Occipital lobe (tissue), 1 donor: ENCODE measurements at regions not wholly inside any gene's neighbourhood (a gene's known extent, or its start where the extent isn't known, plus 50 kb on each side); places are given as distances from the start of the nearest gene placed in this dataset.

Experiments used
- DNase-seq: peaks from one replicate; lab custom pipeline; 2025; lab: John Stamatoyannopoulos, UW

DNA sequence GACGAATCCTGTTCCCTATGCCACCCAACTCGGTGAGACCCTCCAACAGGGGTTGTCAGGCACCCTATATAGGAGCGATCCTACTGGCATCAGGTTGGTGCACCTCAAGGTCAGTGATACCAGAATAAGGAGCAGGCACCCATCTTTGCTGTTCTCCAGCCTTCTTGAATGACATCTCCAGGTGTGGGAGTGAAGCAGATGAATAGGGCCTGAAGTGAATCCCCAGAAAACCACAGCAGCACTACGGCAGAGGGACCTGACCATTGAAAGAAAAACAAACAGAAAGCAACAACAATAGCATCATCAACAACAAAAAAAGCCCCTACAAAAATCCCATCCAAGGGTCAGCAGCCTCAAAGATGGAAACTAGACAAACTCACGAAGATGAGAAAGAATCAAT, 445.2 kb upstream of the ATP2B1 start:
- no peak for DNase-seq

DNA sequence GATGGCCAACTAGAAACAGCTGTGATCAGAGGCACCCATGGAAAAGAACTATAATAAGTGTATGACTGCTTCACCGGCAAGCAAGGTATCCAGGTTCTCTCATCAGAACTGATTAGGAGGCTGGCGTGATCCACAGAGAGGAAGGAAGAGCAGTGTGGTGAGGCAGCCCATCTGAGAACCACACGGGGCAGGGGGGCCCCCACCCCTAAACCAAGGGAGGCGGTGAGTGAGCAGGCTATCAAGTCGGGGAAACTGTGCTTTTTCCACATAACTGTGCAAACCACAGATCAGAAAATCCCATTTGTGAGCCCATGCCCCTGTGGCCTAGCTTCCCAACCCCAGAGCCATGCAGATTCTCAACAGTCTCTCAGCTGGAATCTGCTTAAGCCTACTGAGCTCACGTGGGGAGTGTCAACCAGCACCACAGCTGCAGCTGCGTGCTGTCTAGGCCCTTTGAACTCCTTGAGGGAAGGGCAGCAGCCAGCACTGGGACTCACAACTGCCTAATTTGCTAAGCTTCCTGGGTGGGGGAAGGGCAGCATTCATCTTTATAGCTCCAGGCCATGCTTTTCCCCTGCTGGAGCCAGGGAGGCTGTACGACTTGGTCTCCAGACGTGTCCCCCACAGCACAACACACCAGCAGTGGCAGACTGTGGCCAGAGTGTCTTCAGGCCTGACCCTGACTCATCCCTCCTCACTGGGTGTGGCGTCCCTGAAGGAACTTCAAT, 444.4 kb upstream of the ATP2B1 start:
- DNase-seq = no peak

DNA sequence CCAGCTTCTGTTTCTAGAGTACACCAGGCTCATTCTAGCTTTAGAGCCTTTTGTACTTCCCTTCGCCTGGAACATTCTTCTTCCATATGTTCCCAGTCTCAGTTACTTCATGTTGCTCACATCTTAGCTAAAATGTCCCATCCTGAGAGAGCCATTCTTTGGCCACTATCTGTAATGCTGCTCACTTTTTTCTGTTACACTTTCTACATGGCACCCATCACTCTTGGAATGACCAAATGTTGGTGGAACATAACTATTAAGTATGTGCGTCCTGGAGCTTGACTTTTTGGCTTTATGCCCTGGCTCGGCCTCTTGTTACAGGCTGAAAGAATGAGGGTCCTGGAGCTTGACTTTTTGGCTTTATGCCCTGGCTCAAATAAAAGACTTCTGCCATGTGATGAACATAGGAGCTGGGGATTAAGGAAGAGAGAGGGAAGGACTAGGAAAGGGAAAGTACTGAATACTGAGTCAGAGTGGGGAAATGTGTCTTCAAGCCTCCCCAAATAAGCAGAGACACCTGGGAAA, 442.9 kb upstream of the ATP2B1 start:
- DNase-seq = no peak

DNA sequence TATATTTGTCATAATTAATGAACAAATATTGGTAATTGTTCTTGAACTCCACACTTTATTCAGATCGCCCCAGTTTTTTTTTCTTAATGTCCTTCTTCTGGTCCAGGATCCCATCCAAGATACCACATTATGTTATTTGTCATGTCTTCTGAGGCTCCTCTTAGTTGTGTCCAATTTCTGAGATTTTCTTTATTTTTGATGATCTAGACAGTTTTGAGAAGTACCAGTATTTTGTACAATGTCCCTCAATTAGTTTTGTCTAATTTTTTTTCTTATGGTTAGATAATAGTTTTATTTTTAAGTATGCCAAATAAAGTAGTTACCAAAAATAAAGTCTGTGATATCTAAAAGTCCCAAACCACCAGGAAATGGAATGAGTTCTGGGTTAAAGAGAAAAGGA, 440.8 kb upstream of the ATP2B1 start:
- DNase-seq = no peak

DNA sequence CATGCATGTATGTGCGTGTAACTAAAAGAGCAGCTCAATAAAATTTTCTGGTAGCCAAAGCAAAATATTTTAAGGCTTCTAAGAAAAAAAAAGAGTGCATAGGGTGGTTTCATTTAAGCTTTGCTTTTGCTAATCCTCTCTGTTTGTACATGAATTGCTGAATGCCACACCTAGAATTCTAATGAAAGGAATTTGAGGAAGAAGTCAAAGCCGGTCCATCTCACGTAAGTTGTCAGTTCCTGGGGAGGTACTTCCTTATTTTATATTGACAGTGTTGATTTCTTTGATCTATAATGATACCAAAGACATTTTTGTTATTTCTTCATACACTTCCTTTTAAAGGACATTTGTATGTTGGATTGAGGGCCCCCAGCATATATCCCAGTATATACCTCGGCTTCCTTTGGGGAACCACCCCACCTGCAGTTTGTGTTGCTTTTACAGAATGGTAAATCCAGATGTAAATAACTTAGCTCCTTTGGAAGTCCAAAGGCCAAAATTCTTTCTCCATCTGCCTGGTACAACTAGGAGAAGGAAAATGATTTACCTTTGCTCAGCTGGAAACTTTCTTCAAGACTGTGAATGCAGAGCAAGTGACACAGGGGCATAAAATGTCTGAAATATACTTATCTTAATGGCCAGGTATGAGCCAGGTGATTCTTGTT, 420.9 kb upstream of the ATP2B1 start:
- no peak for DNase-seq

DNA sequence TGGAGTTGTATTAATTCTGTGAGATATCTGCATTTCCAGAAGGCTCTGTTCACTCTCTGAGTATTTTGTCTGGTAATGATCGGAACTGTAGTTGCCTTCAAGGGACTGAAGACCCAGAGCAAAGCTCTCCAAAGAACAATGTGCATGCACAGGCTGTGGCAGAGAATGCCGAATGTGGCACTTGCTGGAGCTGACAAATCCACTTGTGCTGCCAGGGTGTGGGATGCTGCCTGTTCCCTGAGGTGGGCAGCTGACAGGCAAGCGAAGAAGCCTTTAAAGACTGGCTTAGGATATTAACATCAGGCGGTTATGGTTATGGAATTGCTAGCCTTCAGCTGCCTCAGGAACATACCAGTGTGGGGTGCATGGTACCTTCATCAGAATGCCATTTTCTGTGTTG, 419.9 kb upstream of the ATP2B1 start:
- no peak for DNase-seq

DNA sequence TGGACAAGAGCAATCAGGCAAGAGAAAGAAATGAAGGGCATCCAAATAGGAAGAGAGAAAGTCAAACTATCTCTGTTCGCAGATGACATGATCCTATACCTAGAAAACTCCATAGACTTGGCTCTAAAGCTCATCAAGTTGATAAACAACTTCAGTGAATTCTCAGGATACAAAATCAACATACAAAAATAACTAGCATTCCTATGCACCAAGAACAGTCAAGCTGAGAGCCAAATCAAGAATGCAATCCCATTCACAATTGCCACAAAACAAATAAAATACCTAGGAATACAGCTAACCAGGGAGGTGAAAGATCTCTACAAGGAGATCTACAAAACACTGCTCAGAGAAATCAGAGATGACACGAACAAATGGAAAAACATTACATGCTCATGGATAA, 417.5 kb upstream of the ATP2B1 start:
- no peak for DNase-seq

DNA sequence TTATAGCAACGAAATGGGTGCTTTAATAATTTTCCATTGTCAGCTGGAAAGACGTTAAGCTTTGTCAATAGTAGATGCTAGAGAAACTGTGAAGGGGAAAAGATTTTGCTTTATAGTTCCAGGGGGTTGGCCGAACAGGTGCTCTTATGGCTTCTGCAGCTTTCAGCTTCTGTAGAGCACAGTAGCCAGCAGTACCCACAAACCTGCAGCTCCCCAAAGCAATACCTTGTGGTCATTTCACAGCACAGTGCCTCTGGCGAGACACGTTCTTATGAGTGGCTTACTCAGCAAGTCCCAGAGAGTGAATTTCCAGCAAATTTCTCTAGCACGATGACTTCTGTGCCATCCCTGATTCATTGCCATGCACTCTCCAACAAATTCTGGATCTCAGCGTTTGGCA, 416.3 kb upstream of the ATP2B1 start:
- no peak for DNase-seq

DNA sequence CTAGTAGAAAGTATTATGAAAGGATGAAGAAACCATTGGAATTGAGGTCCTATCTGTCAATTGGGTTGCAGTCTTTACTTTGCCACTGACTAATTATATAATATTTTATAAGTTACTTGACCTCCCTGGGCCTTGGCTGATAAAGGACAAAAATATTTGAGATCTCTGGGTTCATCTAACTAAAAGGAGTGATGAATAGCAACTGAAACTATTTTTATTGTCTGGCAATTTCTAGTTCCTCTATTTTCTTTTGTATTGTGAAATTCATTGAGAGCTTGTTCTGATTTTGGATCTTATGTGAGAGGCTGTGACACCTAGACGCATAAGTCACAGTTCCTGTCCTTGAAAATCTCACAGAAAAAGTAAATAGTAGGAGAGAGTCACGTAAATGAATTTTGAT, 415.7 kb upstream of the ATP2B1 start:
- no peak for DNase-seq

DNA sequence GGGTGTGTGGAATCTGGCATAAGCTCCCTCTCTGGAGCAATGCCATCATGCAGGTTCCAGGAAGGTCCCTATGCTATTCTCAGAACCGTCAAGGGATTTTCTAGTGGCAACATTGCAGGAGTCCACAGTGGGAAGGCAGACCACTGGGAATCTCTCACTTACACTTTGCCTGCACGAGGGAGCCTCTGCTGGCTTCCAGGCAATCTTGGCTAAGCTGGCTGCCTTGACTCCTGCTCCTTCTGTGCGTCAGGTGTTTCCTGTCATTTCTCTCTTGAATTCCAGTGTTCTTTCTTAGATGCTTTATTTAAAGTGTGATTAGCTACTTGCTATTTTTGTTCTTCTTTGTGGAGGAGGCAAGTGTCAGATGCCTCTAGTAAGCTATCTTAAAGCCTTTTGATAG, 414.0 kb upstream of the ATP2B1 start:
- DNase-seq = no peak

DNA sequence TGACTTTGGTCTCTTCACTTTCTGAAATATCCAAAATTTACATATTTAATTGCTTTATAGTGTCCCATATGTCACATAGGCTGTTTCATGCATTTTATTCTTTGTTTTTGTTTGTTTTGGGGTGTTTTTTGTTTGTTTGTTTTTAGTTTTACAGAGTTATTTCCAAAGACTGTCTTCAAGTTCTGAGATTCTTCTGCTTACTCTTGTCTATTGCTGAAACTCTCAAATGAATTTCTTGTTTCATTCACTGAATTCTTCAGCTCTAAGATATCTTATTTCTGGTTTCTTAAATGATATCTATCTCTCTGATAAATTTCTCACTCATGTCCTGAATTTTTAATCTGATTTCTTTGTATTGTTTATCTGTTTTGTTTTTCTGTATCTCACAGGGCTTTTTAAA, 412.0 kb upstream of the ATP2B1 start:
- no peak for DNase-seq

DNA sequence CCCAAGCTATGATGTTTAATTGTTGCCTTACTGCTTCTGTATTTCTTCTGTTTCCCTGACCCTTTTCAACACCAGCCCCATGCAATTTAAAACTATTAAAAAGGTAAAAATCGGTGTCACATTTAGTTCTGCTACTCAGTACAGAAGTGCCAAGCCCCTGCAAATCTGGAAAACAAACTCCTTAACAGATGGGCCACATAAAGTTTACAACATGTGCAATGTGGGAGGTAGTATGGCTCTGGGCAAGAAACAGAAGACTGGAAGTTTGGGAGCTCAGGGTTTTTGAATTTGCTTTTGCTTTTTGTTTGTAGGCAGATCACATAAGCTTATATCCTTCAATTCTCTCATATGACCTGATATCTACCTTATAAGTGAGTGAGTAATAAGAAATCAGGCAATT, 404.0 kb upstream of the ATP2B1 start:
- DNase-seq = no peak

DNA sequence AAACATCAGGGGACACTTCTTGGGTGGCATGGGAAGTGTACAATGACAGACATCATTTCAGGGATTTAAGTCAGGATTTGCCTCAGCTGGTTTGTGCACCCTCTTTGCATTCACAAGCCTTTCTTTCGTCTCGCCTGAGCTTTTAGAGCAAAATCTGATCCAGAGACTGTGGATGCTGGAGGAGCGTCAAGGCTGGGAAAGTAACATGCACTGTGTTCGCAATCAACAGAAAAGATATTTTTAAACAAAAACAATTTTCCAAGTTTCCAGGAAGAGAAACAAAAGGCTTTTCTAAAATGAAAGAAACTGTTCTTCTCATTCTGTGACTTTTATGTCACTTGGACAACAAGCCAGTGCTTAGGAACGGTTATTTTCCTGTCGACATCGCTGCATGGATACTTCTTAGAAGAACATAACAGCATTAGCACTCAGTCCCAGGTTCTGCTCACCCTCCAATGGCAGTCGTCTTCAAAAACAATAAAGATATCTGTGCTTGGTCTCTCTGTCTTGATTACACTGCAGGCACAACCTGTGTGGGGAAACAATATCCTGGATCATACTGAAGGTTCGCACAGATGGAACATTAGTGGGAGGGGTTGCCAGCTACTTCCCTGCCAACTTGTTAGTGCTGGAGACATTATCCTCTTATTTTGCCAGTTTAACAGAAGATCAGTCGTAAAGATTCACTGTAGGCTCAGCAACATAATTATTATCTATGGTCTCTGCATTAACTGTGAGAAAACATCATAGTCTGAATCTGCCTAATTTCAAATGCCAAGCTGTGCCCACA, 403.3 kb upstream of the ATP2B1 start:
- DNase-seq = no peak

DNA sequence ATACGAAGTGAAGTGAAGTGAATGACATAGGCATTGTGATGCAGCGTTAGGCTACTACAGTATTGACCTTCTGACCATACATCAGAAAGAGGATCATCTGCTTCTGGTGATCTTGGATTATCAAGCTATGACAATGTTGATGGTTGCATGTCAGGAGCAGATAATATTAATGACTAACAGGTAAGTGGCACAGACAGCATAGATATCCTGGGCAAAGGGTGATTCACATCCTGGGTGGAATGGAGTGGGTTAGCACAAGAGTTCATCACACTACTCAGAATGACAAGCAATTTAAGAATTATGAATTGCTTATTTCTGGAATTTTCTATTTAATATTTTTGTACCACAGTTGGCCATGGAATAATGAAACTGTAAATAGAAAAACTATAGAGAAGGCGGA, 397.9 kb upstream of the ATP2B1 start:
- no peak for DNase-seq

DNA sequence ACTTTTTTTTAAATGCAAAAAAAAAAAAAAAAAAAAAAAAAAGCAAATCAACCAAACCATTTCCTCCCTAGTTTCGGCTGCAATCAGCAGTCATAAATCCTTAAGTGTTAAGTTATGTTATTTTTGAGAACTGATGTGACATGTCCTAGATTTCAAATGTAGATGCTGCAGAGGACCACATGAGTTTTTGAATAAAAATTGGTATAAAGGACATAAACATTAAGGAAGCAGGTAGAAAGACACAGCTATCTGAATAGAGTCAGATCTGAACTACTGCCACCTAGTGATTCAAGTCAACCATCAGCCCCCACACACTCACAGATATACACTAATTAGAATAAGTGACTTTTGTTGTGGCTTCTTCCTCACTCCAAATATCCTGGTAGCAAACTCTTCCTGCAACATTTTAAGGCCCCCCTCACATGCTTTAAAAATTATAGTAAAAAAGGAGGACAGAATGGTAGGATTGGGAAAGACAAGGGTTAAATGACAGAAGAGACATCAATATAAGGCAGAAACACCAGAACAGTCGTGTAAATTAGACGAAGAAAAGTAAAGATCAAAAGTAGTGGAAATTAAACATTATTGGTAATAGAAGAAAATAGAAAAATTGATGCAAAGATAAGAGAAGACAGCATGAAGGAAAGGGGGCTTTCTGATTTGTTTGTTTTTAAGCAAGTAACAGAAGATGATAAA, 394.5 kb upstream of the ATP2B1 start:
- DNase-seq = no peak

DNA sequence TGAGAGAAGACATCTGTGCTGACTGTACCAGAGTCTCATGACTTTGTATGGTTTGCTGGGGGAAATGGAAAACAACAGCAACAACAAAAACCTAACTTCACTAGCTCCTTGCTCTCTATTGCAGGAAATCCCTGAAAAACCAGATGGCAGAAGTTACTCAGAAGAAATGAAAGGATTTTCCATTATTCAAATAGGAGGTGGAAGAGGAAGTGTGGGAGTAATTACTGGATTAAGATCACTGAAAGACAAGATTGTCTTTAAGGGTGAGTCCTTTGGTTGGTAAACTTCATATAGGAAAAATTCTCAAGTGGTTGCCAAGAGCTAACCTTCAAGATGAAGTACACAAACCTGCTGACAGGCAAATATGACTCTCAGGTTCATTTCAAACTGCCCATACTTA, 391.9 kb upstream of the ATP2B1 start:
- no peak for DNase-seq

DNA sequence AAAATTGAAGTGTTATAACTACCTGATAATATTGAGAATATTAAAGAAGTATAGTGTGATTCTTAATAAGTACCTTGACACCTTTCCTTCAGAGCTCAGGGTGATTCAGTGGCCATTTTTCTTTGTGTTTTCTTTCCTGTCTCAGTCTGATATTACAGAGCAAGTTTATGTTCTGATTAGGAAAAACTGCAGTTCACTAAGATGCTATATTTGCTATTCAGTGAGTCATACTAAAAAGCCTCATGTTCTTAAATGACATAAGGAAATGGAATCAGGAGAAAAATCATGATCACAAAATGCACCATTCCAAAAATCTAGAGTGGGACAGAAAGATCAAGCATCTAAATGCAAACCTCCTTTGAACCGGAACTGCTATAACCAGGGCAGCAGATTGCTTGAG, 390.6 kb upstream of the ATP2B1 start:
- no peak for DNase-seq

DNA sequence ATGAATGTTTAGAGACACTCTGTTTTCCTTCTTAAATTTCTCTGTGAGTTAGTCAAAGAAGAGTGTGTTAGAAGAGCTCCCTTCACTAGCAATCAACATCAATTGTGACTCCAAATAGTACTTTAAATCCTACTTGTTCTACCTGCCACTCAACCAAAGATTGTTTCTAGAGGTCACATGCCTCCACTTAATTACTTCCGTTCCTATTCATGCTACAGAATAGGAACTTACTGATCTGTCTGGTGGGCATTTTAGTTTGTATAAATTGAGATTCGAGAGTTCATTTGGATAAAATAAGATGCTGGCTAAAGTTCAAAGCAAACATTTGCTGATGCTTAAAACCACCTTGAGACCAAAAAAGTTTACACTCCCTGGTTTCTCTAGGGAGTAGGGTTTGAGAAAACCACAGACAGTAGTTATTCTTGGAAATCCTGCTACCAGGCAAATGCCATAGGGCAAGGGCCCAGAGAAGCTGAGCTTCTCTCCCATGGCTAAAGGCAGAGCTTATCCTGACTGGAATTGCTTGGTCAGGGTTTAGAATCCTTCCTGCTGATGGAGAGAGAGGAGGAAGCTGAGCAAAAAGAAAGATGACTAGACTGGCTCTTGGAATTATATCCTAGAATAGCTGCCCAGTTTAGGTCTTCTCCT, 389.6 kb upstream of the ATP2B1 start:
- DNase-seq = no peak

DNA sequence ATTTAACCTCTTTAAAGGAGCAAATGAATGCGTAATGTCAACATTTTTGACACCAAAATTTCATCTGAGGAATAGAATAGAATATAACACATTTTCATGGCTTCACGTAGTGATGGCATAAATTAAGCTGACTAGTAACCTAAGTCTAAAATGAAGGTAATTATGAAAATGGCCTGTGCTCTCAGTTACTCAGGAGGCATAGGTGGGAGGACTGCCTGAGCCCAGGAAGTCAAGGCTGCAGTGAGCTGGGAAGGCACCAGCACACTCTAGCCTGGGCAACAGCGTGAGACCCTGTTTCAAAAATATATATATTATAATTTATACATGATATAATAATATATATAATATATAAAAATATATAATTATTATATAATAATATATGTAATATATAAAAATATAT, 383.2 kb upstream of the ATP2B1 start:
- no peak for DNase-seq

DNA sequence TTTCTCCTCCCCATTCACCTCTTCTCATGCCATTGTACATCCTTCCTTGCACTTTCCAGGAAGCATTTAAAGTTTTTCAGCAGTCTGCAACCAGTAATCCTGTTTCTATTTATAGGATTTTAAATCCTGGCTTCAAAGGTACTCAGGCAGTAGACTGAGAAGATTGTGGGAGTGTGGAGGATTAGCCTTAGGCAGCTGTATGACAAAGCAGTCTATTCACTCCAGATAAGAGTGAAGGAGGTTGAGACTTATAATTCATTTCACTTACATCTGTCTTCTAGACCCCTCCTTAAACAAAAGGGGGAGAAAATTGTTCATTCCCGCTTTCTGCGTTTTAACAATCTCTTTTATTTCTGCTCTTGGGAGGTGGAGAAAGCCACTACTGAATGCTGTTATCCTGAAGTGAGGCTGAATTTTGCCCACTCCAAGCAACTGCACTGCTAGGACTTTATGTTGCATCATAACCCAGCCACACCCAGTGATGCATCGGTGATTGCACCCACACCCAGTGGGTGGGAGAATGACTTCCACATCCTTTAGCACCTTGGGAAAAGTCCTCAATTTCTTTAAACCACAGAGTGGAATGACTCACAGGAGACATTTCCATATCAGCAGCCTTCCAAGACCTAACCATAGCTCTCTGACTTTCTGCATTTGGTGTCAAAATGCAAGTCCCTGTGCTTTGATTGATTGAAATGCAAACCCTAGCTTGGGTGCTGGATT, 382.5 kb upstream of the ATP2B1 start:
- DNase-seq = no peak

DNA sequence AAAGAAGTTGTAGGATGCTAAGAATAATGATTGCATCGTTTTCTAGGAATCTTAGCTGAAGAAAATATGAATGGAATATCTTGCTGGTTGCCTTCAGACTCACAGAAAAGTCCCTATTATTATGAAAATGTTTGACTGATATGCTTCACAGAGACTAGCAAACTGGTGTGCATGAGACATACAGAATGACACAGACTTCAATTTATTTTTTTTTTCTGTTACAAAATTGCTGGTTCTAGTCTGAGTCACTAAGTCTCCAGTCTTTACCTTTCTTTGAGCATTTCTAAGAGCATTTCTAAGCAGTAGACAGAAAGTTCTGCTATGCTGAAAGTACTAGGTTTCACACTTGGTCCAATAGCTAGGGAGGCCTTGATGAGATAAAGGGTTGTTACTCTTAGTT, 377.6 kb upstream of the ATP2B1 start:
- no peak for DNase-seq
